GM12874 (cell line): ENCODE measurements at regions not wholly inside any gene's neighbourhood (a gene's known extent, or its start where the extent isn't known, plus 50 kb on each side); places are given as distances from the start of the nearest gene placed in this dataset.

ENCODE experiments used
- TF ChIP-seq, protein P1 (sequence below): IDR thresholded peaks from 2 replicates; pipeline ENCODE4 v1.5.1; 2011; ENCODE audit warnings: low read depth, mild to moderate bottlenecking, control low read depth, low read length, moderate library complexity; ENCODE audit not compliant: insufficient read depth

DNA sequence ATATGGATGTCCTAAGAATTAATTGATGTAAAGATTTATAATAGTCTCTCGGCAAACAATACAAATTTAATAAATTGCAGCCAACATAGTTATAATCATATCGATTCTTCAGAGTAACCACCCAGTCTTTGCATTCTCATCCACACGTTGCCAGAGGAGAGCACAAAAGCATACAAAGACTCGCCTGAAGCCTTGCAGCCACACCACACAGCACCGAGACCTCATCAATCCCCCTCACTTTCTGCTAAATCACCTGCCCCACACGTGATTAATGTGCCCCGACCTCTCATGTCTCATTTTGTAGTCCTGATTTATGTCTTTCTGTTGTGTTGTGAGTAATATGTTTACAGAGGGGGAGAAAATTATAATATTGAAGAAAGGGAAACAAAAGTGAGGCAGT, 510.4 kb downstream of the TRIML1 start:
- TF ChIP-seq, protein P1, sequence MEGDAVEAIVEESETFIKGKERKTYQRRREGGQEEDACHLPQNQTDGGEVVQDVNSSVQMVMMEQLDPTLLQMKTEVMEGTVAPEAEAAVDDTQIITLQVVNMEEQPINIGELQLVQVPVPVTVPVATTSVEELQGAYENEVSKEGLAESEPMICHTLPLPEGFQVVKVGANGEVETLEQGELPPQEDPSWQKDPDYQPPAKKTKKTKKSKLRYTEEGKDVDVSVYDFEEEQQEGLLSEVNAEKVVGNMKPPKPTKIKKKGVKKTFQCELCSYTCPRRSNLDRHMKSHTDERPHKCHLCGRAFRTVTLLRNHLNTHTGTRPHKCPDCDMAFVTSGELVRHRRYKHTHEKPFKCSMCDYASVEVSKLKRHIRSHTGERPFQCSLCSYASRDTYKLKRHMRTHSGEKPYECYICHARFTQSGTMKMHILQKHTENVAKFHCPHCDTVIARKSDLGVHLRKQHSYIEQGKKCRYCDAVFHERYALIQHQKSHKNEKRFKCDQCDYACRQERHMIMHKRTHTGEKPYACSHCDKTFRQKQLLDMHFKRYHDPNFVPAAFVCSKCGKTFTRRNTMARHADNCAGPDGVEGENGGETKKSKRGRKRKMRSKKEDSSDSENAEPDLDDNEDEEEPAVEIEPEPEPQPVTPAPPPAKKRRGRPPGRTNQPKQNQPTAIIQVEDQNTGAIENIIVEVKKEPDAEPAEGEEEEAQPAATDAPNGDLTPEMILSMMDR, result no peak

DNA sequence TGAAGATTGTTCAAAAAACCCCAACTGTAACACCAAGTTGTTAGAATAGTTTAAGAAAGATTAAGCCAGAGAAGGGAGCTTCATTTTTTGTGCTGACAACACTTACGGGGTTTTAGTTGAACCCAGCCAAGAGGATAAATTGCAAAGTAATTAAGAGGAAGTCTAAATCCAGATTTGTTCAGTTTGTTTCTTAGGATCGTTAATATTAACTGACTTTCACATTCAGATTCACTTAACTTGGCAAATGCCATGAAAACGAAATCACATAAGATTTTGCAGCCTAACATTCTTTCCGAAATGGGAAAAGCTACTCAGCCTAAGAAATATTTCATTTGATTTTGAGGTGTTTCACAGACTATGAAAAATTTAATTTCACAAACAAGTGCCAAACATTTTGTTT, 511.3 kb downstream of the TRIML1 start:
- TF ChIP-seq, protein P1, result no peak

- TF ChIP-seq, protein P1, result no peak
Measured at GRCh38 chr4:188657365-188657764, 518.1 kb downstream of the TRIML1 start.

GRCh38 chr4:188658958-188659522, 519.8 kb downstream of the TRIML1 start:
- TF ChIP-seq, protein P1, result no peak

GRCh38 chr4:188660796-188661195, 521.6 kb downstream of the TRIML1 start:
- TF ChIP-seq, protein P1, result no peak

GRCh38 chr4:188661502-188661901, 522.3 kb downstream of the TRIML1 start:
- TF ChIP-seq, protein P1, result no peak

DNA sequence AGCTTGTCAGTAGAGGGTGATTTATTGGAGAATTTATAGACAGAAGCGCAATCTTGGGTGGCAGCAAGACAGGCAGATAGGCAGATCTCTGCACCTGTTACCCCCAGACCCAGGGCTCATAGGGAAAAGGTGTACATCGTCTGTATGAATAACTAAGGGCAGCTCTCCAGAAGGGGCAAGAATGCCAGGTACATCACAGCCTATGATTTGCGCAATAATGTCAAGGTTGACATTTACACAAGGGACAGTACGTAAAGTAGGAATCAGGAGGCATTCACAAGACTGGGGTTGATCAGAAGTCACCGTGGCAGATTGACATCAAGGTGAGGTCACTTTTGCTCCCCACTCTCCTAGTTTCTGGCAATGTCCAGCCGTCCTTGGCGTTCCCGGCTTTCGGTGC, 524.1 kb downstream of the TRIML1 start:
- TF ChIP-seq, protein P1, result no peak
